SK-N-SH treated with all-trans-retinoic acid at 6 μM for 48 hours (cell line): ENCODE measurements at regions not wholly inside any gene's neighbourhood (a gene's known extent, or its start where the extent isn't known, plus 50 kb on each side); places are given as distances from the start of the nearest gene placed in this dataset.

Experiments used
- ATAC-seq: fragments of 200-7000 bp; cut with Tn5 transposase; 3 replicates; pipeline ENCODE4 v1.9.1; 2020; ENCODE audit warnings: mild to moderate bottlenecking, moderate library complexity
- BACH2 ChIP-seq: fragments of 250-450 bp; sonication (Bioruptor Pico); IDR thresholded peaks from 2 replicates; pipeline ENCODE4 v1.9.0; 2021; ENCODE audit warnings: mild to moderate bottlenecking, borderline replicate concordance
- CREB5 ChIP-seq: fragments of 250-450 bp; sonication (Bioruptor Pico); IDR thresholded peaks from 2 replicates; pipeline ENCODE4 v1.5.1; 2020; ENCODE audit warnings: low read depth, mild to moderate bottlenecking, moderate library complexity
- CSDC2 ChIP-seq: fragments of 250-450 bp; sonication (Bioruptor Pico); IDR thresholded peaks from 2 replicates; pipeline ENCODE4 v1.5.0; 2020; ENCODE audit warnings: mild to moderate bottlenecking, moderate library complexity
- CSRNP3 ChIP-seq: fragments of 250-450 bp; sonication (Bioruptor Pico); IDR thresholded peaks from 2 replicates; pipeline ENCODE4 v1.5.1; 2021; ENCODE audit warnings: mild to moderate bottlenecking, moderate library complexity
- OSR1 ChIP-seq: fragments of 250-450 bp; sonication (Bioruptor Pico); IDR thresholded peaks from 2 replicates; pipeline ENCODE4 v1.8.0; 2022; ENCODE audit warnings: moderate library complexity, mild to moderate bottlenecking, inconsistent platforms
- PPARA ChIP-seq: fragments of 250-450 bp; sonication (Bioruptor Pico); IDR thresholded peaks from 2 replicates; pipeline ENCODE4 v1.5.0; 2020; ENCODE audit warnings: mild to moderate bottlenecking, borderline replicate concordance
- RARB ChIP-seq: fragments of 250-450 bp; sonication (Bioruptor Pico); IDR thresholded peaks from 2 replicates; pipeline ENCODE4 v1.8.0; 2021; ENCODE audit warnings: mild to moderate bottlenecking, moderate library complexity
- SNAI2 ChIP-seq: fragments of 250-450 bp; sonication (Bioruptor Pico); IDR thresholded peaks from 2 replicates; pipeline ENCODE4 v1.5.0; 2020; ENCODE audit warnings: mild to moderate bottlenecking, moderate library complexity
- TCF4 ChIP-seq: fragments of 250-450 bp; sonication (Bioruptor Pico); IDR thresholded peaks from 2 replicates; pipeline ENCODE4 v1.8.0; 2021; ENCODE audit warnings: mild to moderate bottlenecking, moderate library complexity, borderline replicate concordance
- TSHZ2 ChIP-seq: fragments of 250-450 bp; sonication (Bioruptor Pico); IDR thresholded peaks from 2 replicates; pipeline ENCODE4 v1.5.0; 2020; ENCODE audit warnings: mild to moderate bottlenecking, moderate library complexity
- ZC3H10 ChIP-seq: fragments of 250-450 bp; sonication (Bioruptor Pico); IDR thresholded peaks from 2 replicates; pipeline ENCODE4 v1.5.1; 2021; ENCODE audit warnings: mild to moderate bottlenecking, moderate library complexity
- ZFP3 ChIP-seq: fragments of 250-450 bp; sonication (Bioruptor Pico); IDR thresholded peaks from 2 replicates; pipeline ENCODE4 v1.5.0; 2020; ENCODE audit warnings: mild to moderate bottlenecking, moderate library complexity
- ZFP30 ChIP-seq: fragments of 450-650 bp; formaldehyde crosslinking; IDR thresholded peaks from 2 replicates; pipeline ENCODE4 v1.5.0; 2022; ENCODE audit warnings: mild to moderate bottlenecking, moderate library complexity
- ZNF565 ChIP-seq: fragments of 450-650 bp; formaldehyde crosslinking; conservative IDR thresholded peaks from 2 replicates; pipeline ENCODE4 v1.5.0; 2020; ENCODE audit warnings: low read depth, mild to moderate bottlenecking, moderate library complexity
- ZNF70 ChIP-seq: fragments of 450-650 bp; formaldehyde crosslinking; IDR thresholded peaks from 2 replicates; pipeline ENCODE4 v1.5.0; 2020; ENCODE audit warnings: mild to moderate bottlenecking, moderate library complexity
- ZNF8 ChIP-seq: fragments of 450-650 bp; formaldehyde crosslinking; IDR thresholded peaks from 2 replicates; pipeline ENCODE4 v1.5.0; 2020; ENCODE audit warnings: mild to moderate bottlenecking, moderate library complexity
- TF ChIP-seq, protein P1 (sequence below): fragments of 250-450 bp; sonication (Bioruptor Pico); IDR thresholded peaks from 2 replicates; pipeline ENCODE4 v1.8.0; 2021; ENCODE audit warnings: low read depth, mild to moderate bottlenecking, moderate library complexity, borderline replicate concordance
- TF ChIP-seq, protein P2 (sequence below): fragments of 250-450 bp; sonication (Bioruptor Pico); IDR thresholded peaks from 2 replicates; pipeline ENCODE4 v1.8.0; 2020; ENCODE audit warnings: mild to moderate bottlenecking, moderate library complexity, borderline replicate concordance

- no peak for ATAC-seq
- TF ChIP-seq TSHZ2 (CRISPR knock-in tag) (no peak), PPARA (CRISPR knock-in tag) (no peak), ZNF70 (no peak), SNAI2 (CRISPR knock-in tag) (no peak), ZFP30 (CRISPR knock-in tag) (no peak), ZNF565 (CRISPR knock-in tag) (no peak), ZNF8 (no peak), OSR1 (CRISPR knock-in tag) (no peak)
- TF ChIP-seq, protein P1, sequence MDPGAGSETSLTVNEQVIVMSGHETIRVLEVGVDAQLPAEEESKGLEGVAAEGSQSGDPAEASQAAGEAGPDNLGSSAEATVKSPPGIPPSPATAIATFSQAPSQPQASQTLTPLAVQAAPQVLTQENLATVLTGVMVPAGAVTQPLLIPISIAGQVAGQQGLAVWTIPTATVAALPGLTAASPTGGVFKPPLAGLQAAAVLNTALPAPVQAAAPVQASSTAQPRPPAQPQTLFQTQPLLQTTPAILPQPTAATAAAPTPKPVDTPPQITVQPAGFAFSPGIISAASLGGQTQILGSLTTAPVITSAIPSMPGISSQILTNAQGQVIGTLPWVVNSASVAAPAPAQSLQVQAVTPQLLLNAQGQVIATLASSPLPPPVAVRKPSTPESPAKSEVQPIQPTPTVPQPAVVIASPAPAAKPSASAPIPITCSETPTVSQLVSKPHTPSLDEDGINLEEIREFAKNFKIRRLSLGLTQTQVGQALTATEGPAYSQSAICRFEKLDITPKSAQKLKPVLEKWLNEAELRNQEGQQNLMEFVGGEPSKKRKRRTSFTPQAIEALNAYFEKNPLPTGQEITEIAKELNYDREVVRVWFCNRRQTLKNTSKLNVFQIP (CRISPR knock-in tag), result no peak
These were observed 133.0 kb downstream of the URB2 start for GRCh38 chr1:229759037-229759435.

GRCh38 chr1:229759586-229759985, 133.5 kb downstream of the URB2 start:
- TF ChIP-seq, protein P1 (CRISPR knock-in tag), result no peak
- TF ChIP-seq ZNF8 (no peak), ZC3H10 (CRISPR knock-in tag) (no peak)
- no peak for ATAC-seq

DNA sequence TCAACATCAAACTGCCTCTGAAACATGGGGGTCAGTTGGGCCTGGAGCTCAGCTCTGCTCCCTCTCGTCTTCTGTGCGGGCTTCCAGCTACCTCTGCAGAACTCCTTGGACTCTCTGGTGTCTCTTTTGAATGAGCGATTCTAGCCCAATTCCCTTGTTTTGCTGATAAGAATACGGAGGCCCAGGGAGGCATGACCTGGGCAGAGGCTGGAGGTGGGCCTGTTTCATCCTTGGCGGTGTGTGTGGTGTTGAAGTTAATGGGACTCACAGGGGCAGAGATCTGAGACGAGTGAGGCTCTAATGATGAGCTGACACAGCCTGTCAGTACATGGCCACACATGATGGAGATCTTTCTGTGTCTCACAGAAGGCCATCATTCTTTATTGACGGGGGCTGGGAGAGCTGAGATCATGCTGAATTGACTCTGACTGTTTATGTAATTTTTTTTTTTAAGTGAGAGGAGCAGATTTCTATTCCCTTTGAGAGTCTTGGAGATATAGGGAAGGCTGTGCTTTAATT, 134.5 kb downstream of the URB2 start:
- no peak for ATAC-seq
- TF ChIP-seq, protein P1 (CRISPR knock-in tag), result no peak
- TF ChIP-seq ZC3H10 (CRISPR knock-in tag), result no peak
- TF ChIP-seq CSDC2, result no peak
- TF ChIP-seq ZNF8, result no peak
- TF ChIP-seq BACH2 (CRISPR knock-in tag), result no peak

DNA sequence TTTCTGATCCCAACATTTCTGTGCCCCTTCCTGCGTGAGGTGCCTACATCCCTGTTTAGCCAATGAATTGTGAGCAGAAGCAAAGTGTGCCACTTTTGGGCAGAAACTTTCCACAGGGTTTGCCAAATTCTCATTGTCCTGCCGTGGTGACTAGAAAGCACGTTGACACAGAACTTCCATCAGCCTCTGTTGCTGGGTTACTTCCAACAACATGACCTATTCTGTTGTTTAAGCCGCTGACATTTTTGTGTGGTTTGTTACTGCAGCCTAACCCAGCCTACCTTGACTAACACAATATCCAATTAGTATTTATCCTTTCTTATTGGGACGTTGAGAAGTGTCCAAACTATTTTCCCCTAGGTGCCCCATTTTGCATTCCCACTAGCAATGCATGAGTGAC, 136.8 kb downstream of the URB2 start:
- ATAC-seq, result no peak
- TF ChIP-seq ZFP3 (no peak), RARB (no peak), CREB5 (CRISPR knock-in tag) (no peak), ZFP30 (CRISPR knock-in tag) (no peak), CSDC2 (no peak), CSRNP3 (CRISPR knock-in tag) (no peak), ZNF70 (no peak), TCF4 (CRISPR knock-in tag) (no peak), ZC3H10 (CRISPR knock-in tag) (no peak)
- TF ChIP-seq, protein P2, sequence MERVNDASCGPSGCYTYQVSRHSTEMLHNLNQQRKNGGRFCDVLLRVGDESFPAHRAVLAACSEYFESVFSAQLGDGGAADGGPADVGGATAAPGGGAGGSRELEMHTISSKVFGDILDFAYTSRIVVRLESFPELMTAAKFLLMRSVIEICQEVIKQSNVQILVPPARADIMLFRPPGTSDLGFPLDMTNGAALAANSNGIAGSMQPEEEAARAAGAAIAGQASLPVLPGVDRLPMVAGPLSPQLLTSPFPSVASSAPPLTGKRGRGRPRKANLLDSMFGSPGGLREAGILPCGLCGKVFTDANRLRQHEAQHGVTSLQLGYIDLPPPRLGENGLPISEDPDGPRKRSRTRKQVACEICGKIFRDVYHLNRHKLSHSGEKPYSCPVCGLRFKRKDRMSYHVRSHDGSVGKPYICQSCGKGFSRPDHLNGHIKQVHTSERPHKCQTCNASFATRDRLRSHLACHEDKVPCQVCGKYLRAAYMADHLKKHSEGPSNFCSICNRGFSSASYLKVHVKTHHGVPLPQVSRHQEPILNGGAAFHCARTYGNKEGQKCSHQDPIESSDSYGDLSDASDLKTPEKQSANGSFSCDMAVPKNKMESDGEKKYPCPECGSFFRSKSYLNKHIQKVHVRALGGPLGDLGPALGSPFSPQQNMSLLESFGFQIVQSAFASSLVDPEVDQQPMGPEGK, result no peak
- TF ChIP-seq, protein P1 (CRISPR knock-in tag), result no peak
